Fibroblast of pulmonary artery (primary cell): ENCODE measurements at regions not wholly inside any gene's neighbourhood (a gene's known extent, or its start where the extent isn't known, plus 50 kb on each side); places are given as distances from the start of the nearest gene placed in this dataset.

Experiments
- DNase-seq: peaks from one replicate; pipeline ENCODE4 v3.0.0-alpha.2; 2010; ENCODE audit warnings: low read depth
- H3K4me3 ChIP-seq: replicated peaks from 2 replicates; pipeline ENCODE4 v1.5.1; 2011; ENCODE audit warnings: low read depth, mild to moderate bottlenecking, control low read depth, low read length, moderate library complexity
- CTCF ChIP-seq: IDR thresholded peaks from 2 replicates; pipeline ENCODE4 v1.5.1; 2011; ENCODE audit warnings: mild to moderate bottlenecking, control low read depth, low read length, inconsistent platforms; ENCODE audit errors: missing control alignments

GRCh38 chr6:141406761-141407160 is 726.0 kb upstream of the GJE1 start:
- H3K4me3 ChIP-seq: no peak overlapping the region
- DNase-seq: no peak
- TF ChIP-seq CTCF: no peak

GRCh38 chr6:141403827-141404226 is 728.9 kb upstream of the GJE1 start:
- no peak overlapping the region for H3K4me3 ChIP-seq
- peak; percentile 34 for DNase-seq
- no peak for TF ChIP-seq CTCF

DNA sequence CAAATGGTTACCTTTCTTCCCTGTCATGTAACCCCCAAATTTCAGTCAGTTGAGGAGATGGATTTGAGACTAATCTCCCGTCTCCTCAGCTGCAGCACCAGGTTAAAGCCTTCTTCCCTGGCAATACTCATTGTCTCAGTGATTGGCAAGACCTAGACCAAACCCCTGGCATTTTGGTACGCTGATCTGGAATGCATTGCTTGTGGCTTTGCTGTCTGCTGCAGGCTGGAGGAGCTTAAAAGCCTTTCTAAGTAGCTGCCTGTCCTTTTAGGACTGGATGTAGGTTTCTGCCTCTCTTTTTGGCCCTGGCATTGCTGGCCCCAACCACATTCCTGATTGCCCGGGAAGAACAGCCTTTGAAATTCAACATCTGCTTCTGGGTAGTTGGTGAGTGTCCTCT is 729.6 kb upstream of the GJE1 start:
- no peak for DNase-seq
- no peak overlapping the region for H3K4me3 ChIP-seq
- no peak for TF ChIP-seq CTCF

GRCh38 chr6:141402489-141402888 is 730.2 kb upstream of the GJE1 start:
- no peak for TF ChIP-seq CTCF
- DNase-seq: no peak
- H3K4me3 ChIP-seq: no peak overlapping the region

DNA sequence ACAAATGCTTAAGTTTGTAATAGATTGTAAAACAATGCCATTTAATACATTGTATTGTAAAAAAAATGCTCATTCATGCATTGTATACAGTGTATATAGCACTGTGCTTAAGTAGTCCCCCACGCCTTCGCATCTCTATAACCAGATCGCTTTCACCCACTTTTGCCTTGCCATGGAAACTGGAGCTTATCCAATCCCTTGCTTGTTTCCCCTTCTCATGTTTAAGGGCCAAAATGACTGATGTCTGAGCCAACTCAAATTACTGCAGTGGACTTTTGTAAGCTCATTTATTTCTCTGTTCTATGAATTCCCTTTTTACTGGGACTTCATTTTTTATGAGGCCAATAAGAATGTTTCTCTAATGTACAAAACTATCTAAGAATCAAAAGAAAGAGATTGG is 730.9 kb upstream of the GJE1 start:
- no peak for DNase-seq
- no peak for TF ChIP-seq CTCF
- H3K4me3 ChIP-seq: no peak overlapping the region

GRCh38 chr6:141401168-141401567 is 731.6 kb upstream of the GJE1 start:
- no peak overlapping the region for H3K4me3 ChIP-seq
- TF ChIP-seq CTCF: no peak
- DNase-seq: peak; percentile 67

GRCh38 chr6:141398949-141399348 is 733.8 kb upstream of the GJE1 start:
- H3K4me3 ChIP-seq: no peak overlapping the region
- DNase-seq: no peak
- TF ChIP-seq CTCF: no peak
